Lower lobe of right lung (tissue), 2 donors: ENCODE measurements at regions not wholly inside any gene's neighbourhood (a gene's known extent, or its start where the extent isn't known, plus 50 kb on each side); places are given as distances from the start of the nearest gene placed in this dataset.

Experiments used
- ATAC-seq, 2 donors: fragments of 200-7000 bp; cut with Tn5 transposase; one replicate each; pipeline ENCODE4 v1.9.1; 2020 to 2022; ENCODE audit warnings: mild to moderate bottlenecking in 2 of 2, moderate library complexity in 2 of 2
- DNase-seq: peaks from one replicate; pipeline ENCODE4 v3.0.0-alpha.2; 2020
- H3K27ac ChIP-seq: fragments of 200-600 bp; one replicate; pipeline ENCODE4 v1.8.0; 2022
- H3K27me3 ChIP-seq: fragments of 200-600 bp; one replicate; pipeline ENCODE4 v1.8.0; 2022; ENCODE audit warnings: low read depth
- H3K36me3 ChIP-seq: fragments of 200-600 bp; one replicate; pipeline ENCODE4 v1.8.0; 2022; ENCODE audit warnings: mild to moderate bottlenecking
- H3K4me1 ChIP-seq: fragments of 200-600 bp; one replicate; pipeline ENCODE4 v1.8.0; 2022
- H3K4me3 ChIP-seq: fragments of 200-600 bp; one replicate; pipeline ENCODE4 v1.8.0; 2022; ENCODE audit warnings: mild to moderate bottlenecking
- H3K9me3 ChIP-seq: fragments of 200-600 bp; one replicate; pipeline ENCODE4 v1.8.0; 2022
- intact Hi-C: fragments of 100-400 bp; cut with DNase I; formaldehyde crosslinking; loops from one replicate; pipeline ENCODE4 v1.11.0; 2022
- TF ChIP-seq, protein P1 (sequence below): fragments of 200-600 bp; IDR thresholded peaks from one replicate; pipeline ENCODE4 v1.8.0; 2022; ENCODE audit warnings: antibody characterized with exemption, mild to moderate bottlenecking
- donor health status: DM: no; HTN: yes; CAD: no; lungs with severe emphysema.

DNA sequence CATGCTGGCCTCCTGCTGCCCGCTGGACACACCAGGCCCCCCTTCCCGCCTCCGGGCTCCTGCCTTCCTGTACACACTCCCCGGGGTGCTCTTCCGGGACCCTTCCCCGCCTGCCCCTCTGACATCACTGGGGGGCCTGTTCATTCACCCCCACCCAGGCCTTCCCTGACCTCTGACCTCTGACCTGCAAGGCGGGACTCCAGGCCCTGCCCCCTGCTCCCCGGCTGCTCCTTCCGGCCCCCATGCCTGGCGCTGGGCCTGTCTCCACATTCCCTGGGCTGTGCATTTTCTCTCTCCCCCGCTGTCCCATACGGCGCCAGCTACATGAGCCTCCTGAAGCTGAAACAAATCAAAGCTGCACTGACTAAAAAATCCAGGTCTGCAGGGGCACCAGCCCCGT lies 71.6 kb upstream of the GATA5 start:
- TF ChIP-seq, protein P1, sequence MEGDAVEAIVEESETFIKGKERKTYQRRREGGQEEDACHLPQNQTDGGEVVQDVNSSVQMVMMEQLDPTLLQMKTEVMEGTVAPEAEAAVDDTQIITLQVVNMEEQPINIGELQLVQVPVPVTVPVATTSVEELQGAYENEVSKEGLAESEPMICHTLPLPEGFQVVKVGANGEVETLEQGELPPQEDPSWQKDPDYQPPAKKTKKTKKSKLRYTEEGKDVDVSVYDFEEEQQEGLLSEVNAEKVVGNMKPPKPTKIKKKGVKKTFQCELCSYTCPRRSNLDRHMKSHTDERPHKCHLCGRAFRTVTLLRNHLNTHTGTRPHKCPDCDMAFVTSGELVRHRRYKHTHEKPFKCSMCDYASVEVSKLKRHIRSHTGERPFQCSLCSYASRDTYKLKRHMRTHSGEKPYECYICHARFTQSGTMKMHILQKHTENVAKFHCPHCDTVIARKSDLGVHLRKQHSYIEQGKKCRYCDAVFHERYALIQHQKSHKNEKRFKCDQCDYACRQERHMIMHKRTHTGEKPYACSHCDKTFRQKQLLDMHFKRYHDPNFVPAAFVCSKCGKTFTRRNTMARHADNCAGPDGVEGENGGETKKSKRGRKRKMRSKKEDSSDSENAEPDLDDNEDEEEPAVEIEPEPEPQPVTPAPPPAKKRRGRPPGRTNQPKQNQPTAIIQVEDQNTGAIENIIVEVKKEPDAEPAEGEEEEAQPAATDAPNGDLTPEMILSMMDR, result no peak
- Histone ChIP-seq H3K4me3 (no peak overlapping the region), H3K4me1 (peaks cover 17% of the 10 kb centered on the region), H3K27me3 (peaks cover 52% of the 10 kb centered on the region), H3K9me3 (no peaks in the 10 kb centered on the region), H3K27ac (no peak overlapping the region), H3K36me3 (no peaks in the 10 kb centered on the region)
- intact Hi-C loops, result no loop called here
- ATAC-seq (no peak), DNase-seq (no peak)

DNA sequence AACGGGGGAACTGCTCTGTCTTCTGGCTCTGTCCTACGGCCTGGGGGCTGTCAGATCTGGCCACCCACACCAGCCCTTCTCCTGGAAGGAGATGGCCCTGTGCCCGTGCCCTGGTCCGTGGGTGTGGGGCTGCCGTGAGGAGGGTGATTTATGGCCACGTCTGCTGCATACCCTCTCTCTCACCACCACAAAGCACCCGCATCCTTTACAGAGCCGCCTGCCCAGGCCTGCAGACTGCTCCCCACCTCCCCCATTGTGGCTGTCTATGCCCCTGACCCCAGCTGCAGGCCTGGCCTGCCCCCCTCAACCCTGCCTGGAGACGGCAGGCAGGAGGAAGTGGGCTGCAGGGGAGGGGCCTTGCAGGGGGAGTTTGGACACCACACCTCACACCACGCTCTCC lies 72.7 kb upstream of the GATA5 start:
- DNase-seq, result no peak
- ATAC-seq, result no peak
- intact Hi-C loops, result no loop called here
- H3K36me3 ChIP-seq, result no peaks in the 10 kb centered on the region
- H3K4me3 ChIP-seq, result no peak overlapping the region
- no peaks in the 10 kb centered on the region for H3K9me3 ChIP-seq
- H3K4me1 ChIP-seq, result peaks cover 17% of the 10 kb centered on the region
- no peak overlapping the region for H3K27ac ChIP-seq
- TF ChIP-seq, protein P1, result no peak
- peaks cover 63% of the 10 kb centered on the region for H3K27me3 ChIP-seq

DNA sequence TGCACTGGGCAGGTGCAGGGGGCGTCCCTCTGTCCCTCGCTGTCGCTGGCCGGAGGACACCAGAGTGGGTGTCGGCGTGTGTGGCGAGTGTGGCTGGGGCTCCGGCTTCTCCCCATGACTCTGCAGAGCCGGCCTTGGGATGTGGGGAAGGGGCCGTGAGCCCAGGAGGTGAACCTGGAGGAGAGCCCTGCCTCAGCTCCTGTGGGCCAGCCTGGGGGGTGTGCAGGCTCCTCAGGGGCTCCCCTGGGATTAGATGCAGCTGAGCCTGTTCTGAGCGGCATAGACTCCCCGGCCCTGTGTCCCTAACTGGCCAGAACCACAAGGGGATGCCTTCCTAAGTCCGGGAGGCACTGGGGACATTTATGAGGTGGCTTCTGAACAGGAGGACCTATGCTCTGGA lies 73.2 kb upstream of the GATA5 start:
- Histone ChIP-seq H3K27ac (no peak overlapping the region), H3K36me3 (no peaks in the 10 kb centered on the region), H3K27me3 (peaks cover 68% of the 10 kb centered on the region), H3K4me1 (peaks cover 17% of the 10 kb centered on the region), H3K4me3 (no peak overlapping the region), H3K9me3 (no peaks in the 10 kb centered on the region)
- TF ChIP-seq, protein P1, result no peak
- DNase-seq, result no peak
- intact Hi-C loops, result no loop called here
- ATAC-seq, result no peak

DNA sequence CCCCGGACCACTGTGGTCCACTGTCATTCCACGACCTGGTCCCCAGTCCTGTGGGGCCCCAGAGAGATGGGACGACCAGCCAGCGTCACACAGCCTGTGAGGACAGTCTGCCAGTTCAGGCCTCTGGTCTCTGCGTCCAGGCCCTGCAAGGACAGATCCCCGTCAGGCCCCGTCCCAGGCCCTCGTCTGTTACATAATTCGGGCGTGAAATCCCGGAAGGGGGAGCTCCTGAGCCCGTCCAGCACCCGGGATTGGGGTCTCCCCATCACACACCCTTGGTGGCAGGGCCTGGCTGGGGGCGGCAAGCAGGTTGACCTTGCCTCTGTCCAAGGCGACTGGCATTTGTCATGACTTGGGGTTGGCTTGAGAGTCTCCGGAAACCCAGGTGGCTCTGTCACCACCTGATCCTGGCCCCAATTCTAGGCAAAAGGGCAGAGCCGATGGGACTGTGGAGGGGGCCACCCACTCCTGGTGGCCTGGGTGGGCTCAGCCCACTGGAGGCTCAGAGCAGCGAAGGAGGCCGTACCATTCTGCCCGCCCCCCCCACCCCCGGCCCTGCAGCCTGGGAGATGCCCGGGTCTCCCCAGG lies 73.8 kb upstream of the GATA5 start:
- ATAC-seq, result no peak
- Histone ChIP-seq H3K4me1 (peaks cover 17% of the 10 kb centered on the region), H3K27me3 (peaks cover 74% of the 10 kb centered on the region), H3K27ac (no peak overlapping the region), H3K4me3 (no peak overlapping the region), H3K9me3 (no peaks in the 10 kb centered on the region), H3K36me3 (no peaks in the 10 kb centered on the region)
- intact Hi-C loops, result no loop called here
- TF ChIP-seq, protein P1, result no peak
- DNase-seq, result no peak

DNA sequence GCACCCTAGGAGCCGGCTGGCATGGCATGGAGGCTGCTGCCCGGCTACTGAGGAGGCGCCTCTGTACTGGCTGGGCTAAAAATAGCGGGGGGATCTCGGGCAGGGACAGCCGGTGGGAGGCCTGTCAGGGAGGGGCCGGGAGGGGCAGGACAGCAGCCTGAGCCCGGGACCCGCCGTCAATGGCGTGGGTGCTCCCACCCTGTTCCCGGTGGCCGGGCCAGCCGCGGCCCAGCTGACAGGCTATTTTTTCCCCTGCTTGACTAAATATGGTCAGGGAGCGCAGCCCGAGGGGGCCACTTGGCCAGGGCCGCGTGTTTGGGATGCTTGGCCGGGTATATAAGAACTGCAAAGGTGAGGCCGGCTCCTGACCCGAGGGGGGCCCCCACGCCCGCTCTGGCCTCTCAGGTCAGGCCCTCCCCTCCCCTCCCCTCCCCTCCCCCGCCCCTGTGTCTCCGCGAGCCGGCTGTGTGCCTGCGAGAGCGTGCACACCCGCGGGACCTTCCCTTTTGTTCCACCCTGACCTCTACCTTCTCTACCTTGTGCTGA lies 74.4 kb upstream of the GATA5 start:
- Histone ChIP-seq H3K4me3 (peak overlapping the region; percentile 37), H3K27me3 (peaks cover 80% of the 10 kb centered on the region), H3K4me1 (peaks cover 17% of the 10 kb centered on the region), H3K9me3 (no peaks in the 10 kb centered on the region), H3K36me3 (no peaks in the 10 kb centered on the region), H3K27ac (no peak overlapping the region)
- DNase-seq (no peak), ATAC-seq (no peak)
- TF ChIP-seq, protein P1, result no peak
- intact Hi-C loops, result no loop called here
